Activated CD4-positive, alpha-beta T cell treated with anti-CD3 and anti-CD28 coated beads for 36 hours (primary cell): ENCODE measurements at regions not wholly inside any gene's neighbourhood (a gene's known extent, or its start where the extent isn't known, plus 50 kb on each side); places are given as distances from the start of the nearest gene placed in this dataset.

Experiments used
- ATAC-seq: fragments of 200-7000 bp; cut with Tn5 transposase; one replicate; pipeline ENCODE4 v1.10.0; 2021; ENCODE audit warnings: mild to moderate bottlenecking, moderate library complexity
- CTCF ChIA-PET: fragments of 350-600 bp; sonication (Branson Sonifier 250); formaldehyde crosslinking; loops from one replicate; lab custom pipeline; 2021; ENCODE audit warnings: antibody characterized with exemption; lab: Charles Lee
- POLR2A ChIA-PET: fragments of 350-600 bp; sonication (Branson Sonifier 250); formaldehyde crosslinking; loops from one replicate; lab custom pipeline; 2021; ENCODE audit warnings: antibody characterized with exemption, inconsistent platforms; lab: Charles Lee
- DNase-seq: peaks from one replicate; pipeline ENCODE4 v3.0.0-alpha.2; 2020
- H3K27ac Mint-ChIP-seq: one replicate; pipeline ENCODE4 v1.8.0; 2021; ENCODE audit warnings: mixed read lengths
- H3K27me3 Mint-ChIP-seq: one replicate; pipeline ENCODE4 v1.8.0; 2021; ENCODE audit warnings: mixed read lengths
- H3K36me3 Mint-ChIP-seq: one replicate; pipeline ENCODE4 v1.8.0; 2021; ENCODE audit warnings: low read depth, mixed read lengths
- H3K4me1 Mint-ChIP-seq: one replicate; pipeline ENCODE4 v1.8.0; 2021; ENCODE audit warnings: mixed read lengths
- H3K4me3 Mint-ChIP-seq: one replicate; pipeline ENCODE4 v1.8.0; 2021; ENCODE audit warnings: mild to moderate bottlenecking, moderate library complexity, mixed read lengths
- H3K9me3 Mint-ChIP-seq: one replicate; pipeline ENCODE4 v1.8.0; 2021; ENCODE audit warnings: low read depth, mixed read lengths
- intact Hi-C, 2 experiments: fragments of 100-400 bp; cut with DNase I in 1 of 2; cut with micrococcal nuclease in 1 of 2; formaldehyde crosslinking; loops; one replicate each; pipeline versions ENCODE4 v1.14.2 to v1.15.1; 2022 to 2024; cut with DNase I, micrococcal nuclease

GRCh38 chr2:147353072-147353381 is 491.8 kb upstream of the ACVR2A start:
- DNase-seq = no peak
- peaks cover 3% of the 10 kb centered on the region for H3K27me3 Mint-ChIP-seq
- H3K27ac Mint-ChIP-seq = no peak overlapping the region
- no peak overlapping the region for H3K4me3 Mint-ChIP-seq
- H3K4me1 Mint-ChIP-seq = no peaks in the 10 kb centered on the region
- ChIA-PET CTCF (no interaction called here), POLR2A (no interaction called here)
- intact Hi-C loops = no loop called here
- no peaks in the 10 kb centered on the region for H3K9me3 Mint-ChIP-seq
- no peak for ATAC-seq
- H3K36me3 Mint-ChIP-seq = no peaks in the 10 kb centered on the region

DNA sequence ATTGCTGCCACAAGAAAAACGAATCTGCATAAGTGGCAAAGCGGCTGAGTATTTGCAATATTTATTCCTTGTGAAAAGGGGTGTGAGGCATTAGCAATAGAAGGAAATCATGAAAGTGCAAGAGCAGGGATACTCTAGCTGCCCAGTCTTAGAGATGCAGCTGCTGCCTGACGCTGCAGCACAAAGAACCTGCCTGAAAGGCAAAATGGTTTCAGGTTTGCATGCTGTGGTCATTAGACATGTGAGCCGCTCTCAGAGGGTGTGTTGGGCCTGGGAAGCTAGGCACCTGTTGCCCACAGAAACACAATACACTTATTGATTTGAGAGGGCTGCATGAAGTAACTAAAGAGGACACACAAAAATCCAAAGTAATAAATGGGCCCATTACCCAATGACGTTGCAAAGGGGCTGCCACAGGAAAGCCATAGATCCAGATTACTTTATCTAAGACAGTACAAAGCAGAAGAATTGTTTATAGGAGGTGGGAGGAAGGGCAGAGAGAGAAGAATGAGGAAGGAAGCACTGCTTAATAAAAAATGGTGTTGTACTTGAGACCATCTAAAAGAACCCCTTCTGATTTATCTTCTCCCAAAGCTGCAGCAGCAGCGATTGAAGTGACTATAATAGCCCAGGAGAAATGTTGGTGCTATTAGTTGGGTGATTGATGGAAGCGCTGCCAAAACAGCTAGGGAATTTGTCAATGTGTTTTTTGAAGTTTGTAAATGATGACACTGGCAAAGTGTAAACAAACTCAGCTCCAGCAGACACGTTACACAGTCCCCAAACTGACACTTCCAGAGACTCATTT is 492.4 kb upstream of the ACVR2A start:
- intact Hi-C loops = no loop called here
- ChIA-PET POLR2A (no interaction called here), CTCF (interaction anchor here (0.6 to 1.1 kb wide), 4 partner anchors 11 to 47 kb away, joined by 3 to 5 read pairs (median 3); no protein-coding TSS in a partner anchor)
- H3K4me3 Mint-ChIP-seq = no peak overlapping the region
- H3K27me3 Mint-ChIP-seq = no peaks in the 10 kb centered on the region
- no peaks in the 10 kb centered on the region for H3K9me3 Mint-ChIP-seq
- no peak for DNase-seq
- ATAC-seq = no peak
- no peak overlapping the region for H3K27ac Mint-ChIP-seq
- H3K36me3 Mint-ChIP-seq = no peaks in the 10 kb centered on the region
- no peaks in the 10 kb centered on the region for H3K4me1 Mint-ChIP-seq

DNA sequence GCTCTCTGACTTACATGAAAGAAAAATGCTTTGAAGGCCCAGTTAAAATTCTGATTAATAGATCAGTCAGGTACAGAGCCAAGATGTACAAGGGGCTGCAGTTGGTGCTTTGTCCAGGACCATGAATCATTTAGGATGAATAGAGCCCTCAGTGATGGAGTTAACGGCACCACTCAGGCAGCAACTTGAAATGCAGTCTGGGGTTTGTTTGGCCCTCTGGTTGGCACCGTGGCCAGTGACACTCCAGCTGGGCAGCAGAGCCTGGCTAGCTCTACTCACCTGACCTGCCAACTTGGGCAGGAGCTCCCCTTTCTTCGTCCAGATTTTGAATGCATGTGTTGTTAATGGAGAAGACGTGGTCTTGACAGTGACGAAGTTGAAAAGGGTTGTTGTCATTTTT is 493.0 kb upstream of the ACVR2A start:
- Mint-ChIP-seq H3K4me3 (no peak overlapping the region), H3K4me1 (no peaks in the 10 kb centered on the region), H3K9me3 (no peaks in the 10 kb centered on the region), H3K27me3 (no peaks in the 10 kb centered on the region), H3K36me3 (no peaks in the 10 kb centered on the region), H3K27ac (no peak overlapping the region)
- no peak for DNase-seq
- ATAC-seq = no peak
- CTCF ChIA-PET = interaction anchor here (0.6 to 1.1 kb wide), 3 partner anchors 12 to 47 kb away, joined by 3 to 5 read pairs (median 3); no protein-coding TSS in a partner anchor
- intact Hi-C loops = no loop called here
- POLR2A ChIA-PET = no interaction called here

- no peak overlapping the region for H3K4me3 Mint-ChIP-seq
- intact Hi-C loops = no loop called here
- H3K4me1 Mint-ChIP-seq = no peaks in the 10 kb centered on the region
- no peaks in the 10 kb centered on the region for H3K36me3 Mint-ChIP-seq
- no peak overlapping the region for H3K27ac Mint-ChIP-seq
- ATAC-seq = no peak
- H3K9me3 Mint-ChIP-seq = peaks cover 5% of the 10 kb centered on the region
- H3K27me3 Mint-ChIP-seq = no peaks in the 10 kb centered on the region
- ChIA-PET CTCF (interaction anchor here (0.6 to 0.7 kb wide), 2 partner anchors 92 to 226 kb away, joined by 3 to 4 read pairs; no protein-coding TSS in a partner anchor), POLR2A (no interaction called here)
- DNase-seq = no peak
Measured at GRCh38 chr2:147348931-147349555, 495.8 kb upstream of the ACVR2A start.

- no peak overlapping the region for H3K27ac Mint-ChIP-seq
- intact Hi-C loops = no loop called here
- DNase-seq (no peak), ATAC-seq (no peak)
- H3K9me3 Mint-ChIP-seq = peaks cover 5% of the 10 kb centered on the region
- no peaks in the 10 kb centered on the region for H3K27me3 Mint-ChIP-seq
- ChIA-PET CTCF (interaction anchor here (0.6 to 1.1 kb wide), 2 partner anchors 565 to 966 kb away, joined by 3 to 4 read pairs; no protein-coding TSS in a partner anchor), POLR2A (no interaction called here)
- H3K36me3 Mint-ChIP-seq = peaks cover 2% of the 10 kb centered on the region
- H3K4me1 Mint-ChIP-seq = no peaks in the 10 kb centered on the region
- H3K4me3 Mint-ChIP-seq = no peak overlapping the region
Measured at GRCh38 chr2:147346142-147346541, 498.7 kb upstream of the ACVR2A start.

- CTCF ChIA-PET = no interaction called here
- intact Hi-C loops = no loop called here
Measured at GRCh38 chr2:147345246-147345645, 499.6 kb upstream of the ACVR2A start.

DNA sequence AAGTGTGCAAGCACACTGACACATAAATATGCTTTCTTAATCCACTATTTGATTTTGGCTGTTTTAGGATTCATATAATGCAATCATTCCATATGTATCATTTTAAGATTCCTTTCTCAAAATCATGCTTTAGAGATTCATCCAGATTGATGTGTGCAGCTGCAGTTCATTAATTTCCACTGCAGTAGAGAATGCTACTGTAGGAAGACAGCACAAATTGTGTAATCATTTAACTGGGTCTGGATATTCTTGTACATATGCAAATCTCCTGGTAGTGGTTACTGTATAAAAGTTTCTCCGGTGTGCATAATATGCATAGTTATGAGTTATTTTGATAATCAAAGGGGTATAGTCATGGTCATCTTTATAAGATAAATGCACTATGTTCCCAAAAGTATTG is 502.5 kb upstream of the ACVR2A start:
- no peaks in the 10 kb centered on the region for H3K27me3 Mint-ChIP-seq
- no peak for DNase-seq
- ATAC-seq = no peak
- CTCF ChIA-PET = interaction anchor here (1.2 kb wide), 1 partner anchor 21 kb away, joined by 3 read pairs; no protein-coding TSS in a partner anchor
- peaks cover 5% of the 10 kb centered on the region for H3K9me3 Mint-ChIP-seq
- no peak overlapping the region for H3K27ac Mint-ChIP-seq
- no peaks in the 10 kb centered on the region for H3K4me1 Mint-ChIP-seq
- peaks cover 2% of the 10 kb centered on the region for H3K36me3 Mint-ChIP-seq
- H3K4me3 Mint-ChIP-seq = no peak overlapping the region
- POLR2A ChIA-PET = no interaction called here
- intact Hi-C loops = no loop called here

More at GRCh38 chr2:147345246-147345645, 499.6 kb upstream of the ACVR2A start:
- peaks cover 5% of the 10 kb centered on the region for H3K9me3 Mint-ChIP-seq
- H3K4me3 Mint-ChIP-seq = no peak overlapping the region
- H3K4me1 Mint-ChIP-seq = no peaks in the 10 kb centered on the region
- H3K27me3 Mint-ChIP-seq = no peaks in the 10 kb centered on the region
- POLR2A ChIA-PET = no interaction called here
- ATAC-seq (no peak), DNase-seq (no peak)
- peaks cover 2% of the 10 kb centered on the region for H3K36me3 Mint-ChIP-seq
- no peak overlapping the region for H3K27ac Mint-ChIP-seq

DNA sequence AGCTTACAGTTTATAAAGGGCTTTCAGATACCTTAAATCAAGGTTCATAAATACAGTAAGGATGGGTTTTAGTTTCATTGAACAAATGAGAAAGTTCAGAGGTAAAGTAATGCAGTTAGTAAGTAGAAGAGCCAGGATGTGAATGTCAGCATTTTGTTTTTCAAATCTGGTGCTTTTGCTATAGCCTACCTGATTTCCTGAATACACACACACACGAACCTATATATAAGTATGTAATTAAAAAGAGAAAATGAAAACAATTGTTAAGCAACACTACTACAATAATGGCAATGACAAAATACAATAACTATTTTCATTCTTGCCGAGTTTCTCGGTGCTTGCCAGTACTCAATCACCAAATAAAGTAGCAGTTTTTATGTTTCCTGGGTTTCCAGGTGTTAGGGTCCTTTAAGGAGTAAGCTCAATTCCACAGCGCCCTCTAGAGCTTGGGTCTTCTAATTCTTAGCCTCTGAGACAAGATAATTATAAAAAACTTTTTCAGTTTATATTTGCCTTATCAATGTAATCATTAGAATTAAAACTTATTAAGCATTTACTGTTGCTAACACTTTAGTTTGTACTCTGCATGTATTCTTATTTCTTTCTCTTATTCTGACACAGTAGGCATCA is 512.9 kb upstream of the ACVR2A start:
- ATAC-seq = peak; percentile 61
- H3K4me3 Mint-ChIP-seq = no peak overlapping the region

GRCh38 chr2:147330925-147331324 is 513.9 kb upstream of the ACVR2A start:
- H3K27me3 Mint-ChIP-seq = no peaks in the 10 kb centered on the region
- intact Hi-C loops = loop anchor here (2.0 to 5.0 kb wide), 3 partner anchors 44 to 581 kb away; no protein-coding TSS in a partner anchor
- no peak for DNase-seq
- no peak overlapping the region for H3K27ac Mint-ChIP-seq
- H3K36me3 Mint-ChIP-seq = no peaks in the 10 kb centered on the region
- H3K4me3 Mint-ChIP-seq = no peak overlapping the region
- peaks cover 18% of the 10 kb centered on the region for H3K4me1 Mint-ChIP-seq
- H3K9me3 Mint-ChIP-seq = no peaks in the 10 kb centered on the region
- POLR2A ChIA-PET = interaction anchor here (0.6 kb wide), 1 partner anchor 34 kb away, joined by 3 read pairs; no protein-coding TSS in a partner anchor
- ATAC-seq = no peak
- CTCF ChIA-PET = interaction anchor here (0.6 to 2.0 kb wide), 5 partner anchors 9 to 286 kb away, joined by 3 to 15 read pairs (median 4); no protein-coding TSS in a partner anchor

More for the DNA sequence above, 512.9 kb upstream of the ACVR2A start:
- Mint-ChIP-seq H3K36me3 (no peaks in the 10 kb centered on the region), H3K4me1 (peaks cover 12% of the 10 kb centered on the region), H3K9me3 (no peaks in the 10 kb centered on the region), H3K27me3 (no peaks in the 10 kb centered on the region), H3K27ac (no peak overlapping the region)
- ChIA-PET POLR2A (interaction anchor here (0.6 to 0.8 kb wide), 2 partner anchors 34 to 249 kb away, joined by 3 to 4 read pairs; no protein-coding TSS in a partner anchor), CTCF (interaction anchor here (0.6 to 2.0 kb wide), 10 partner anchors 20 to 287 kb away, joined by 3 to 15 read pairs (median 4); no protein-coding TSS in a partner anchor)
- peak; percentile 67 for DNase-seq
- intact Hi-C loops = loop anchor here (1.0 to 5.0 kb wide), 5 partner anchors 45 to 580 kb away; no protein-coding TSS in a partner anchor

DNA sequence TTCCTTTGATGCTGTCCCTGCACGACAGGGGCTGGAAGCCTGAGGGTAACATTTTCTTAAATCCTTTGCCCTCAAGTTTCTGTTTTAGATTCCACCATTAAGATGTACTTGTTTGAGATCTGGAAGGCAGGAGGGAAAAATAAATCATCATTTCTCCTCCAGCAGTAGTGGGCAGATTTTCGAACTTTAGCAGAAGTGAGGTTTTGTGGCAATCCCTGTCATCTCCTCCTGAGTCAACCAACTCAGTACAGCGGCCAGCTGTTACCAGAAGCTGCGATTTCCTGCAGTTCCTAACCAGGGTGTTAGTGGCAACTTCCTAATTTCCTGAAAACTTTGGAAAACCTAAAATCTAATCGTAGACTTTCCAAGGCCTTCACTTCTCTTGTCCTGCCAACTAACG is 517.2 kb upstream of the ACVR2A start:
- intact Hi-C loops = loop anchor here (1.0 kb wide), 2 partner anchors 29 to 33 kb away; no protein-coding TSS in a partner anchor
- H3K27ac Mint-ChIP-seq = peak overlapping the region; percentile 70

DNA sequence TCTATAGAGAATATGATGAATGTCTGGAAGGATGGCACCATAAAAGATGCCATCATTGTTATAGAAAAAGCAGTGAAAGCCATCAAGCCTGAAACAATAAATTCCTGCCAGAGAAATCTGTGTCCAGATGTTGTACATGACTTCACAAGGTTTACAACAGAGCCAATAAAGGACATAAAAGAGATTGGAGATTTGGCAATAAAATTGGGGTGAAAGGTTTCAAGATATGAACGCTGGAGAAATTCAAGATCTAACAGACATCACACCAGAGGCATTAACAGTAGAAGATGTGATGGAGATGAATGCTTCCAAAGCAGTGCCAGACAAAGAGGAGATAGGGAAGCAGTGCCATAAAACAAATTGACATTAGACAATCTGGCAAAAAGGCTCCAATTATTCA is 518.8 kb upstream of the ACVR2A start:
- ChIA-PET POLR2A (no interaction called here), CTCF (no interaction called here)
- no peak overlapping the region for H3K27ac Mint-ChIP-seq
- DNase-seq (no peak), ATAC-seq (no peak)
- H3K9me3 Mint-ChIP-seq = peaks cover 13% of the 10 kb centered on the region
- H3K27me3 Mint-ChIP-seq = no peaks in the 10 kb centered on the region
- H3K36me3 Mint-ChIP-seq = no peaks in the 10 kb centered on the region
- intact Hi-C loops = no loop called here
- H3K4me3 Mint-ChIP-seq = no peak overlapping the region
- H3K4me1 Mint-ChIP-seq = peaks cover 14% of the 10 kb centered on the region

More for the DNA sequence above, 517.2 kb upstream of the ACVR2A start:
- ATAC-seq (peak; percentile 79), DNase-seq (peak; percentile 51)
- H3K4me3 Mint-ChIP-seq = no peak overlapping the region
- ChIA-PET POLR2A (interaction anchor here (0.5 kb wide), 1 partner anchor 528 kb away, joined by 7 read pairs; no protein-coding TSS in a partner anchor), CTCF (interaction anchor here (0.6 to 1.1 kb wide), 2 partner anchors 10 to 1135 kb away, joined by 3 to 5 read pairs; no protein-coding TSS in a partner anchor)
- no peaks in the 10 kb centered on the region for H3K27me3 Mint-ChIP-seq
- H3K4me1 Mint-ChIP-seq = peaks cover 18% of the 10 kb centered on the region
- peaks cover 7% of the 10 kb centered on the region for H3K9me3 Mint-ChIP-seq
- H3K36me3 Mint-ChIP-seq = no peaks in the 10 kb centered on the region
